Activated CD4-positive, CD25-positive, alpha-beta regulatory T cell (primary cell): ENCODE measurements at regions not wholly inside any gene's neighbourhood (a gene's known extent, or its start where the extent isn't known, plus 50 kb on each side); places are given as distances from the start of the nearest gene placed in this dataset.

Experiments
- DNase-seq, 4 experiments: peaks; one replicate each; lab custom pipeline; 2025; lab: John Stamatoyannopoulos, UW

DNA sequence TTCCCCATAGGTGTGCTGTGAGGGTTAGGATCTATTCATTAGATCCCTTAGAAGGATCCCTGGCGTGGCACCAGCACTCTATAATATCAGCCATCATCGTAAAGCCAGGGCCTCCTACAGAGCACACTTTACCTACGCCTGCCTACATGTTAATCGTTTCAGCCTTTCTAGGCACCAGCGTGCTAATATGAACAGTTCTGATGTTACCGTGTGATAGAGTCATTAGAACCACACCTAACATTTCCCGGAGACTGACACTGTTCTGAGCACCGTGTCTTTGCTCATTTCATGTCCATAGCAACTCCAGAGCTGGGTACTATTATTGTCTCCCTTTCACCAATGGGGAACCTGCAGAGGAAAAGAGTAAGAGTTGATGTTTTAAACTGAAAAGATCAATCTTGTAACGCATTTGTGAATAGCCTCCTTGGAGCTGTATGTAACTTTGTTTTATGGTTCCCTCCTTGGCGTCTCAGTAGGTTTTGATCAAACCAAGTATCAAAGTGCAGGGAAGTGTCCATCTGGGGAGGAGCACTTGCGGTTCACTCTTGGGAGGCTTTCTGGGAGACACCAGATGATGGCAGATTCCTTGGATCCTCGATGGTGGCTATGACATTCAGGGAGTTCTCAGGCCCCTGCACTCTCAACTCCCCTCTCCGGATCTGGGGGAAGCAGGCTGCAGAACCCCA lies 73.8 kb upstream of the KCNG1 start:
- DNase-seq: no peak

DNA sequence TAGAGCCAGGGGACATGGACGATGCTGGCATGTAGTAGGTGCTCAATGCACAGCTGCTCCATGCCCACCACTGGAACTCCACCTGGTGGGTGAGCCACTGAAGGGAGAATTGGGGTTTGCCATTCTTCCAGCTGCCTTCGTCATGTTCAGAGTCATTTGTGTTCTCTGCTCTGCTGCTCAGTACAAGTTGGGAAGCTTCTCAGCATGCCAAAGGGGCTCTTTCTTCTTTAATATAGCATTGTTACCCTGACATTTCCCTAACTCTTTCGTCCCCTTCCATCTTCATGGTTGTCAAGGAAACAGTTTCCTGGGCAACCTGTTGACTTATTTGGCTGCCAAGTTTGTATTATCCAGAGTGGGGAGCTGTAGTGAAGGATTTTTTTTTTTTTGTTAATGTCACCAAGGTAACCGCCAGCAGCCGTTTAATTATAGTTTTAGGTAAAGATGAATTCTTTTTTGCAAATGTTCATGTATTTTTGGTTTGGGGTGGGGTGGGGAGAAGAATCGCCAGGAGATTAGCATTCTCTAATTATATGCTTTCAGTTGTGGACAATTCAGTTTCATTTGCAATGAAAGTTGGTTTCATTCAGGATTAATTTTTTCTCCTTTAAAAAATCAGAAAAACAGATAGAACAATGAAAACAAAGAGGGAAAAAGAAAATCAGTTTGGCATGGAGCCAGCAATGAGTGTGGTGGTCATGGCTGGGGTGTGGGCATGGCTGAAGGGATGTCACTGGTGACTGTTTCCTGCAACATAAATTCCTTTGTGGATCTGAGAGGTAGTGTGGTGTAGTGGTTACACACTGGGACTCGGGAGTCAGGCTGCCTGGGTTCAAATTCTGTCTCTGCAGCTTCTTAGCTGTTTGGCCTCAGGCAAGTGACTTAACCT lies 73.0 kb upstream of the KCNG1 start:
- no peak for DNase-seq

DNA sequence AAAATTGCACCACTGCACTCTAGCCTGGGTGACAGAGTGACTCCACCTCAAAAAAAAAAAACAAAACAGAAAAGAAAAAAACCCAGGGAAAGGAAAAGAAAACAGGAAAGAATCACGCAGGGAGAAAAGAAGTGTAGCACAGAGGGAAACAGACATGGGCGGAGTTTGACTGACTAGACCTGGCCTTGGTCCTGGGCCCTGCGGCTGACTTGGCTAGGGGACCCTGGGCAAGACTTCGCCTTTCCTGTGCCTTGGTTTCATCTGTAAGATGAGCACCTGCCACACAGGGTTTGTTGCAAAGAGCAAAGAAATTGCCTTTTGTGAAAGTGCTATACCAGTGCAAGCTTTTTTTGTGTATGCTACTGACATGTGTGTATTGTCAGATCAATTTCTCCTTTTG lies 71.3 kb upstream of the KCNG1 start:
- no peak for DNase-seq

DNA sequence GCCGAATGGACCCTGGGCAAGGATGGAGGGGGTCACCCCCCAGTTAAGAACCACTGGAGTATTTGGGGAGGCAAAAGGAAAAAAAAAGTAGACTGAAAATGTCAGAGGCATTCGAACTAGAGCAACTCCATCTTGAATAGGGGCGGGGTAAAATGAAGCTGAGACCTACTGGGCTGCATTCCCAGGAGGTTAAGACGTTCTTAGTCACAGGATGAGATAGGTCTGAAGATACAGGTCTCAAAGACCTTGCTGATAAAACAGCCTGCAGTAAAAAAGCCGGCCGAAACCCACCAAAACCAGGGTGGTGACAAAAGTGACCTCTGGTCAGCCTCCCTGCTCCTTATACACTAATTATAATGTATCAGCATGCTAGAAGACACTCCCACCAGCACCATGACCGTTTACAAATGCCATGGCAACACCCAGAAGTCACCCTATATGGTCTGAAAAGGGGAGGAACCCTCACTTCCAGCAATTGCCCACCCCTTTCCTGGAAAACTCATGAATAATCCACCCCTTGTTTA lies 70.4 kb upstream of the KCNG1 start:
- no peak for DNase-seq

DNA sequence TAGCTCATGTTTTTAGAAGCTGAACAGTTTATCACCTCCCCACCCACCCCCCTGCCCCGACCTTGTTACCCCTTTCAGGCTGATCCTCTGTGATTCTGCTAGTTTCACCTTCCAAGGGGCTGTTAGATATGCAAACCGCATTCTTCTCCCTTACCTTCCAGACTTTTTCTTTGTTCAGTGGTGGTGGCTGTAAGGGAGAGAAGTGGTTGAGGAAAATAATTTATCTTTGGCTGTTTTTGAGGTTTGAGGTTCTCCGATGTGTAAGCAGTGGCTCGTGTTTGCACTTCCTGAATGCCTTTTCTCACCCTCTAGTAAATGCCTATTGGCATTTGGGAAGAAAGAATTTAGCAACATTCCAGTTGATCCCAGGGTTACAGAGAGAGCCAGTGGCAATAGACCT lies 69.4 kb upstream of the KCNG1 start:
- no peak for DNase-seq

DNA sequence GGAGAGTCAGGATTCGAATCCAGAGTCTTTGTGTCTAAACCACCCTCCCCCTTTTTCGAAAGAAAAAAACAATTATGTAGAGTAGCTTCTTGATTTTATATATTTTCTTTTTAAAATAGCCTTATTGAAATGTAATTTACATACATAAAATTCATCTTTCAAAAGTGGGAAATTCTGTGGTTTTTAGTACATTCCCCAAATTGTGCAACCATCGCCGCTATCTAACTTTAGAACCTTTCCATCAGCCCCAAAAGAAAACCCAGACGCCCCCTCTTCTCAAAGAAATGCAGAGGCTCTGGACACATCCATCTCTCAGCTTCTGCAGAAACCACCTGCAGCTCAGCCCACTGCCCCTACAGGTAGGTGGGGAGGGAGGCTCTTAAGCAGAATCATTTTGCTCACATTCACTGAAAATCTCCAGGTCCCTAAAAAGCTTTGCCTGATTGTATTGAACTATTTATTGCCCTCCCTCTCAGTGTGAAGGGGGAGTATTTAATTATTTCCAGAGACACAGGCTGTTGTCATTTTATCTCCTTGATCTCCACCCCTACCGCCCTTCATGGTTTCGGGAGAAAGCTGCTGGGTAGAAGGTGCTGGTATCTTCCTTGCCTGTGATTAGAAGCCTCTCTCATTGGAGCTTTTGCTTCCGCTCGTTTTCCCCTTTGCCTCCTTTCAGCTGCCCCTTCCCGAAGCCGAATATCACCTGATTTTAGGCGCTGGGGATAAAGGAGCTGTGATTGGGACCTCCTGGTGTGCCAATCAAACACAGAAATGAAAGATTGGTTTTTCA lies 68.7 kb upstream of the KCNG1 start:
- DNase-seq: no peak

DNA sequence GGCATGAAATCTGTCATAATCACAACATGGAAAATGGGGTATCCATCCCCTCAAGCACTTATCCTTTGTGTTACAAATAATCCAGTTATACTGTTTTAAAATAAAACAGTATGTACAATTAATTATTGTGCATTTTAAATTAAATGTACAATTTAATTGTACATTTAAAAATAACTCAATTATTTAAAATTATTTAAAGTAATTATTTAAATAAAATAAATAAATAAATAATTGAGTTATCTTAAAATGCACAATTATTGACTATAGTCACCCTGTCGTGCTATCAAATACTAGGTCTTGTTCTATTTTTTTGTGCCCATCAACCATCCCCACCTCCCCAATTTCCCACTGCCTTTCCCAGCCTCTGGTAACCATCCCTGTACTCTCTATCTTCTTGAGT lies 66.9 kb upstream of the KCNG1 start:
- DNase-seq: no peak

DNA sequence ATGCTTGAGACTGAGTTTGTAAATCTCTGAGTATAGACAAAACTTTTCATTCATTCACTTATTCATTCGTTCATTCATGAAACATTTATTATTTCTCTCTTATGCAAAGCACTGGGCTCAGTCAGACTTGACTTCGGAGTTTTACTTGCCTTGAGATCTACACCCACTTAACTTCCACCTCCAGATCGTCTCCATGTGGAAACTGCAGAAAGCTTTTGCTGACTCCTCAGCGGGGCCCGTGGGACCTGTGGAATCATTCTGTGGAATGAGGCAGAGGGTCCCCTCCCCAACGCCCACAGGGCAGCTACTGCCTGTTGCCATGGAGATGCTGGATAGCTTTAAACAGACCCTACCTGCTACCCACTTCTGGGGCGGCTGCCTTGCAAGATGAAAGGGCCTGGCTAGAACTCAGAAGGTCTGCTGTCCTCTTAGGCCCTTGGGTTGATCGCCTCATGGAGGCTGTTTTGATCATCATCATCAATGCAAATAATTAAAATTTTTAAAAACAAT lies 66.4 kb upstream of the KCNG1 start:
- no peak for DNase-seq

DNA sequence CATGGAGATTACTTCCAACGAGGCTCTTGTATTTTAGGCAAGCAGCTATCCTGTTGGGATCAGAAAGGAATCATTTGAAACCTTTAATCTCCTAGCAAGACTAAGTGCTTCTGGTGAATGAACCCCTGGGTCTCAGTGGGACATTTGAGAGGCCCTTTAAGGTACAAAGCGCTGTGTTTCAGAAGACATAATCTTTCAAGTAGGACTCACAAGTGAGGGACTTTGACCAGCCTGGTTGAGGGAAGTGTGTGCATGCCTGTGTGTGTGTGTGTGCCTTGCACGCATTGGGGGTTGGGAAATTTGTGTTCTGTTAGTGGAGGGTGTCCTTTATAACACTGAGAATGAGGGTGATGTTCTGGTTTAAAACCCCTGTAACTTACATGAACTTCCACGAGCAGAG lies 64.4 kb upstream of the KCNG1 start:
- DNase-seq: no peak

DNA sequence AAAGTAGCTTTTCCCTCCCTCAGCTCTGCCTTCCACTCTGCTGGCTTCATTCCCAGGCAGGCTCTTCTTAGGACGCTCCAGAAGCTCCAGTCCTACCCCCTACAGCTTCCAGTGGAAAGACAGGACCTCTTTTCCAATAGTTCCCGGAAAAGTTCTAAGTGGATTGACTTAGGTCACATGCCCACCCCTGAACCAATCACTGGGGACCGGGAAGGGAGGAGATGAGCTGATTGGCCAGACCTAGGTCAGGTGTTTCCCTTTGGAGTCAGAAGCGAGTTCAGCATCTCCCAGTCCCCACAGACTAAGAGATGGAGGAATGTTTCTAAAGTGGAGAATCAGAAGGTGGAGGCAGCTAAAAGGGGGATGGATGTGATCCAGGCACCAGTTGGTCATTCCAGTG lies 62.9 kb upstream of the KCNG1 start:
- no peak for DNase-seq

DNA sequence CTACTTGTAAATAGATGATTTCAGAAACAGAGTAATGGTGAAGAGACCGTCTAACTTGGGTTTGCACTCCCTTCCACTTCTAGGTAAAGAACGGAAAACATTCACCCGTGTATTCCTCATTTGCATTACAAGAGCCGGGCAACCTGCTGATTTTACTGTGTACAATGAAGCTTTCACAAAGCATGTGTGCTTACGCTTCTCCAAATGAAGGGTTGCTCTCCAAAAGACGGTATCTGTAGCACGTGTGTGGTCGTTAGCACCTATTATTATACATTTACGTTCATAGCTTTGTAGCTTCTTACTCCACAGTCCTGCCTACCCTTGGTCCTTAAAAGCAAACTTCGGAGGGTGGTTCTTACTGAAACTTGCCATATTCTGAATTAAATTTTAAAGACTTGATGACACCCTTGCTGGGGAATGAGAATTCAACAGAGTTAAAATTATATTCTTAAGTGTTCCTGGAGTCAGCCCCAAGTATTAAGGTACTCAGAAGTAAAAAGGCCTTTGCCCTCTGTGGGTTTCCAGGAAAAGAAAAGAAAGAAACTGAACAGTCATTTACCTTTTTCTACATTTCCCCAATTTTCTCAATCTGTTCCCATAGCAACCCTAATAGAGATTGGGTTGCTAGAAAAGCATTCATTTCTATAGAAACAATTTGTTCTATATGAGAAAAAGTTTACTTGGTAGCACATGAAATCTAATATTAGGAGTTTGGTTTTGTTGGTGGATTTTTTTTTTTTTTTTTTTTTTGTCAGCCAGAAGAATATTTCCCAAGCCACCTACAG lies 61.9 kb upstream of the KCNG1 start:
- no peak for DNase-seq

DNA sequence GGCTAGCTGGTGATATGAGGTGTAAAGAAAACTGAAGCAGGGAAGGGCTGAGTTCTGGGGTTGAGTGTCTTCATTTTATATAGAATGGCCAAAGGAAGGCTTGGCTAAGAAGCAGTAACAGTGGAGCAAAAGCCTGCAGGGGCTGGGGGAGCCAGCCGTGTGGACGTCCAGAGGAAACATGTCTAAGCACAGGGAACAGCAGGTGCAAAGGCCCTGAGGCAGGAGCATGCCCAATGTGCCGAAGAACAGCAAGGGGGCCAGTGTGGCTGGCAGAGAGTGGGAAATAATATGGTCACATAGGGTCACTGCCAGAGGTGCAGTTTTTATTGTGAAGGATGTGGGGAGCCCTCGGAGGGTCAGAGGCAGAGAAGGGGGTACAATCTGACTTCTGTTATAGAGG lies 60.5 kb upstream of the KCNG1 start:
- DNase-seq: no peak

DNA sequence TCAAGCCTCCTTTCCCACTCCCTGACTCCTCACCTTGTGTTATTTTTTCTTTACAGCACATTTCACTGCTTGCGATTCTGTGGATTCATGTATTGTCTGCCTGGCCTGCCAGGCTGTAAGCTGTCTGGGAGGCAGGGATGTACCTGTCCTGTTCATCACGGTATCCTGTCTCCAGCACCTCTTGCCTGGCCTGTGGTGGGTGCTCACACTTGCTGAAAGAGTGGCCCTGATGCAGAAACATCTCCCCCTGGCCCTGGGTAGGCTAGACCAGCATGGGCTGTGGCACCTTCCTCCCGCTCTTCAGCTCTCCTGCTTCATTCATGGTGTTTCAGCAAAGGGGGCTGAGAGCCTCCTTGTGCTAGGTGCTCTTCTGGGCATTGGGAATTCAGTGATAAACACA lies 60.1 kb upstream of the KCNG1 start:
- DNase-seq: no peak

DNA sequence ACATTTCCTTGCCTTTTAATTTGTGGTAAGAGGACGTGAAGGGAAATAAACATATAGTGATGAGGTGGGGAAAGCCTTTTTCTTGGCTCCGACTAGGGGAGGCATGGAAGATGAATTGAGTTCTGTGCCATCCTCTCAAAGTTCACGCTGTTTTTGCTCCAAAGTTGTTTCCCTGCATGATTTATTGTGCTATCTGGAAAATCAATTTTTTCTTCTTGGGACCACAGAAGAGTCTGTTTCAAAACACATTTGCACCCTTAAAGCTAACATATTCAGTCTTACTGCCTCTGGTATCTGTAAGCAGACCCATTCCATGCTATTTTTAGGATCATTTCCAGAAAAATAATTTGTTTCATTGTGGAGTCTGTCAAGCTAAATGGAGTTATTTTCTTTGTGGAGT lies 57.6 kb upstream of the KCNG1 start:
- no peak for DNase-seq

DNA sequence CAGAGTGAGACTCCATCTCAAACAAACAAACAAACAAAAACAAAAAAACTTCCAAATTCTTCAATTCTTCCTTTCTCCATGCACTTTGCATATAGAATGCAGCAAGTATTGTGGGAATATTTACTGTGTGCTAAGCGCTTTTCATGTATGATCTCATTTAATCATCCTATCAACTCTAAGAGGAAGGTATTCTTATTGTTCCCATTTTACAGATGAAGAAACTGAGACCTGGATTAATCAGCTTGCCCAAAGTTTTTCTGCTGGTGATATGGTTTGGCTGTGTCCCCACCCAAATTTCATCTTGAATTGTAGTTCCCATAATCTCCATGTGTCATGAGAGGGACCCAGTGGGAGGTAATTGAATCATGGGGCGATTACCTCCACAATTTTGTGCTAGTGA lies 56.6 kb upstream of the KCNG1 start:
- DNase-seq: no peak

DNA sequence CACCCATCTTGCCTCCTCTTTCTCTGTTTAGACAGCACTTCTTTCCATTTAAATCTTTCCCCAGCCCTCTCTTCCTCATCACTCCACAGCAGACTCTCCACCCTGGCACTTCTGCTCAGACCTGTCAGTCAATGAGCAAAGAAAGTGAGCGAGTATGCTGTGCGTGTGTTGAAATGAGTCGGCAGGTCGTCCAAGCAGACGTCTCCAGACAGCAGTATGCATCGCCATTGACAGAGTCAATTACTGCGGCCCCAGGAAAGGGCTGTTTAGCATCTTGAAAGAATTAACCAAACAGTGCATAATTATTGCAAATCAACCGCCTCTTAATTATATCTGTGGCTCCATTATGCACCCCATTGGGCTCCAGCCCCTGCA lies 54.8 kb upstream of the KCNG1 start:
- no peak for DNase-seq

DNA sequence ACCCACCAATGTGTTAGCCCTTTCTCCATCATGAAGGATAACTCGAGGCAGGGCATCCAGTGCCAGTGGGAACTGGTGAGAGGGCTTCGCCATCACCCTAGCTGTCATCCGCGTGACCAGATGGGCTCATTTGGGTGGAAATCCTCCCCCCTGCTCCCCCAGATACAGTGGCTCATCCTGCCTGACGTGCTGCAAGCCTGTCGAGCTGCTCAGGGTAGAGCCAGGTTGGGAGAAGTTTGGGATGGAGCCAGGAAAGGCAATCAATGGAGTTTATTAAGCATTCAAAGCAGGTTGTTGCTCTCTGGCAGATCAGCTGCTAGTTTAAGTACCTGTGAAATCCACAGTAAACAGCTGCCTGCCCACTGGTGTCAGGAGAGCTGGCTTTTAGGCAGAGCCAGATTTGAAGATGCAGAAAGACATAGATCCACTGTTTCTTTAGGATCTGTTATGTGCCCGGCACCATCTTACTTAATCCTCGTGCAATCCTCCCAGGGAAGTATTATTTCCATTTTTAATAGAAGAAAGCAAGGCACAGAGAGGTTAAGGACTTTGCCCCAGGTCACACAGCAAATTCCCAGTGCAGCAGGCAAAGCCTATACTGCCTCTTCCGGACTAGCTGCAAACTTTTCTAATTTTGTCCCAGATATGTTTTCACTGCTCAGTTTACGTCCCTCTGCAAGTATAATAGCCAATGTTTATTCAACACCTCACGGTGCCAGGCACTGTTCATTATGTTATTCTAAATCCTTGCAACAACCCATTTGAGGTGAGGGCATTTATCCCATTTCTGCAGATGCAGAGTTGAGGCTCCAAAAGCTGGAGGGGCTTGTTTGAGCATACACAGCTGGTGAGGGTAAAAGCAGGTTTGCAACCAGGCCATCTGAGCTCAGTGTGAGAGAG lies 54.1 kb upstream of the KCNG1 start:
- DNase-seq: no peak

DNA sequence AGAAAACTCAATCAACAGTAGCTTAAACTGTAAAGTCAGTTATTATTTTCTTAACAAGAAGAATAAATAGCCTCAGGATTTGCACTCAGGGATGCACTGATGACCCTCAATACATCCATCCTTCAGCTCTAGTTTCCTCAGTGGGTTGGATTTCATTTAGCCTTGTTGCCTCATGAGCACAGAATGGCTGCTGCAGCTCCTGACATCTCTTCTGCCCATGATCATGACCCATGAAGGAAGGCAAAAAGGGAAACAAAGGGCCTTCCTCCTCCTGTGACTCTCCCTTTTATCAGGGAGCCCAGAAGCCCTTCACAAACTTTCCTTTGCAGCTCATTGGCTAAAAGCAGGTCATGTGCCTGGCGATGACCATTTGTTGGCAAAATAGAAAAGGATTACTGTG lies 51.2 kb upstream of the KCNG1 start:
- no peak for DNase-seq
